NCI-H82 (cell line): ENCODE measurements at regions not wholly inside any gene's neighbourhood (a gene's known extent, or its start where the extent isn't known, plus 50 kb on each side); places are given as distances from the start of the nearest gene placed in this dataset.
A peak's percentile ranks its signal among the peaks of the same experiment; 100 is the strongest.

ENCODE experiments used
- DNase-seq: peaks from one replicate; lab custom pipeline; 2025; lab: John Stamatoyannopoulos, UW

GRCh38 chr10:128221807-128222206 is 95.6 kb upstream of the MKI67 start:
- DNase-seq = no peak

GRCh38 chr10:128222332-128222849 is 96.2 kb upstream of the MKI67 start:
- no peak for DNase-seq

GRCh38 chr10:128230401-128230800 is 104.2 kb upstream of the MKI67 start:
- no peak for DNase-seq

- DNase-seq = no peak
Measured at GRCh38 chr10:128233422-128233821, 107.2 kb upstream of the MKI67 start.

GRCh38 chr10:128237710-128238109 is 111.5 kb upstream of the MKI67 start:
- no peak for DNase-seq

GRCh38 chr10:128241023-128241422 is 114.8 kb upstream of the MKI67 start:
- no peak for DNase-seq

- DNase-seq = no peak
Measured at GRCh38 chr10:128242641-128243040, 116.4 kb upstream of the MKI67 start.

- DNase-seq = no peak
Measured at GRCh38 chr10:128245026-128245425, 118.8 kb upstream of the MKI67 start.

GRCh38 chr10:128247576-128247975 is 121.4 kb upstream of the MKI67 start:
- DNase-seq = no peak

- DNase-seq = no peak
Measured at GRCh38 chr10:128254476-128254875, 128.3 kb upstream of the MKI67 start.

- DNase-seq = no peak
Measured at GRCh38 chr10:128257428-128257827, 131.2 kb upstream of the MKI67 start.

GRCh38 chr10:128258421-128258976 is 132.3 kb upstream of the MKI67 start:
- DNase-seq = no peak

GRCh38 chr10:128263891-128264688 is 137.9 kb upstream of the MKI67 start:
- peak; percentile 64 for DNase-seq

- no peak for DNase-seq
Measured at GRCh38 chr10:128265596-128265995, 139.4 kb upstream of the MKI67 start.

- no peak for DNase-seq
Measured at GRCh38 chr10:128267581-128267980, 141.4 kb upstream of the MKI67 start.

- DNase-seq = peak; percentile 62
Measured at GRCh38 chr10:128268015-128268722, 141.9 kb upstream of the MKI67 start.

- no peak for DNase-seq
Measured at GRCh38 chr10:128274938-128275337, 148.7 kb upstream of the MKI67 start.

GRCh38 chr10:128275388-128276177 is 149.4 kb upstream of the MKI67 start:
- no peak for DNase-seq

- no peak for DNase-seq
Measured at GRCh38 chr10:128277267-128277840, 151.1 kb upstream of the MKI67 start.

GRCh38 chr10:128278362-128278761 is 152.1 kb upstream of the MKI67 start:
- no peak for DNase-seq

- DNase-seq = no peak
Measured at GRCh38 chr10:128280271-128280670, 154.0 kb upstream of the MKI67 start.

GRCh38 chr10:128281343-128281742 is 155.1 kb upstream of the MKI67 start:
- DNase-seq = no peak
